ENCODE measurements at regions not wholly inside any gene's neighbourhood (a gene's known extent, or its start where the extent isn't known, plus 50 kb on each side); places are given as distances from the start of the nearest gene placed in this dataset.

- no peak for TF ChIP-seq PATZ1 (CRISPR knock-in tag; IDR thresholded peaks at IDR 0.05; ENCODE audit: borderline replicate concordance)
- TF ChIP-seq CREB5 (CRISPR knock-in tag; IDR thresholded peaks at IDR 0.05; ENCODE audit: low read depth), result no peak
- no peak for TF ChIP-seq ARNTL (CRISPR knock-in tag; IDR thresholded peaks at IDR 0.05; ENCODE audit: borderline replicate concordance, low read depth)
- no peak for TF ChIP-seq ZNF8 (CRISPR knock-in tag; IDR thresholded peaks at IDR 0.05)
- no peak for TF ChIP-seq TOX (CRISPR knock-in tag; IDR thresholded peaks at IDR 0.05; ENCODE audit: borderline replicate concordance)
- TF ChIP-seq ZNF565 (CRISPR knock-in tag; conservative IDR thresholded peaks at IDR 0.05; ENCODE audit: low read depth), result no peak
- no peak for TF ChIP-seq TCF4 (CRISPR knock-in tag; IDR thresholded peaks at IDR 0.05; ENCODE audit: borderline replicate concordance)
- TF ChIP-seq, protein P1, sequence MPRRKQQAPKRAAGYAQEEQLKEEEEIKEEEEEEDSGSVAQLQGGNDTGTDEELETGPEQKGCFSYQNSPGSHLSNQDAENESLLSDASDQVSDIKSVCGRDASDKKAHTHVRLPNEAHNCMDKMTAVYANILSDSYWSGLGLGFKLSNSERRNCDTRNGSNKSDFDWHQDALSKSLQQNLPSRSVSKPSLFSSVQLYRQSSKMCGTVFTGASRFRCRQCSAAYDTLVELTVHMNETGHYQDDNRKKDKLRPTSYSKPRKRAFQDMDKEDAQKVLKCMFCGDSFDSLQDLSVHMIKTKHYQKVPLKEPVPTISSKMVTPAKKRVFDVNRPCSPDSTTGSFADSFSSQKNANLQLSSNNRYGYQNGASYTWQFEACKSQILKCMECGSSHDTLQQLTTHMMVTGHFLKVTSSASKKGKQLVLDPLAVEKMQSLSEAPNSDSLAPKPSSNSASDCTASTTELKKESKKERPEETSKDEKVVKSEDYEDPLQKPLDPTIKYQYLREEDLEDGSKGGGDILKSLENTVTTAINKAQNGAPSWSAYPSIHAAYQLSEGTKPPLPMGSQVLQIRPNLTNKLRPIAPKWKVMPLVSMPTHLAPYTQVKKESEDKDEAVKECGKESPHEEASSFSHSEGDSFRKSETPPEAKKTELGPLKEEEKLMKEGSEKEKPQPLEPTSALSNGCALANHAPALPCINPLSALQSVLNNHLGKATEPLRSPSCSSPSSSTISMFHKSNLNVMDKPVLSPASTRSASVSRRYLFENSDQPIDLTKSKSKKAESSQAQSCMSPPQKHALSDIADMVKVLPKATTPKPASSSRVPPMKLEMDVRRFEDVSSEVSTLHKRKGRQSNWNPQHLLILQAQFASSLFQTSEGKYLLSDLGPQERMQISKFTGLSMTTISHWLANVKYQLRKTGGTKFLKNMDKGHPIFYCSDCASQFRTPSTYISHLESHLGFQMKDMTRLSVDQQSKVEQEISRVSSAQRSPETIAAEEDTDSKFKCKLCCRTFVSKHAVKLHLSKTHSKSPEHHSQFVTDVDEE (CRISPR knock-in tag; IDR thresholded peaks at IDR 0.05), result no peak
- TF ChIP-seq RARB (CRISPR knock-in tag; IDR thresholded peaks at IDR 0.05), result no peak
- TF ChIP-seq ISL1 (CRISPR knock-in tag; IDR thresholded peaks at IDR 0.05), result no peak
- no peak for TF ChIP-seq GLIS3 (CRISPR knock-in tag; IDR thresholded peaks at IDR 0.05)
Measured at GRCh38 chr12:18898470-18898869, 160.6 kb downstream of the CAPZA3 start.
